GM21737 (cell line): ENCODE measurements at regions not wholly inside any gene's neighbourhood (a gene's known extent, or its start where the extent isn't known, plus 50 kb on each side); places are given as distances from the start of the nearest gene placed in this dataset.

Experiments used
- ATAC-seq: cut with Tn5 transposase; IDR thresholded peaks from one replicate; pipeline ENCODE4 v1.9.1; 2021; ENCODE audit warnings: mild to moderate bottlenecking, moderate library complexity; ENCODE audit not compliant: unreplicated experiment

GRCh38 chr18:45464619-45465018 lies 150.7 kb upstream of the SLC14A2 start:
- ATAC-seq = no peak

GRCh38 chr18:45467293-45467692 lies 148.0 kb upstream of the SLC14A2 start:
- no peak for ATAC-seq

- no peak for ATAC-seq
Measured at GRCh38 chr18:45467945-45468344, 147.3 kb upstream of the SLC14A2 start.

GRCh38 chr18:45478889-45479288 lies 136.4 kb upstream of the SLC14A2 start:
- no peak for ATAC-seq

- ATAC-seq = no peak
Measured at GRCh38 chr18:45480219-45481015, 134.9 kb upstream of the SLC14A2 start.

- no peak for ATAC-seq
Measured at GRCh38 chr18:45481821-45482220, 133.5 kb upstream of the SLC14A2 start.

DNA sequence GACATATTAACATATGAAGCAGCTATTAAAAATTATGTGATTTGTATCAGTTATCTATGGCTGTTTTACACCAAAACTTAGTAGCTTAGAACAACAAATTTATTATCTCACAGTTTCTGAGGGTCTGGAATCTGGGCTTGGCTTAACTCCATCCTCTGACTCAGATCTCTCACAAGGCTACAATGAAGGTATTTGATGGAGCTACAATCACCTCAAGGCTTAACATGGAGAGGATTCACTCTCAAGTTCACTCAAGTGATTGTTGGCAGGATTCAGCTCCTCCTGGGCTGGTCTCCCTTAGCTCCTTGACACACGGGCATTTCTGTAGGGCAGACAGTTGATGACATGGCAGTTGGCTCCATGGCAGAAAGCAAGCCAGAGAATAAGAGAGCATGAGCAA lies 133.0 kb upstream of the SLC14A2 start:
- no peak for ATAC-seq

DNA sequence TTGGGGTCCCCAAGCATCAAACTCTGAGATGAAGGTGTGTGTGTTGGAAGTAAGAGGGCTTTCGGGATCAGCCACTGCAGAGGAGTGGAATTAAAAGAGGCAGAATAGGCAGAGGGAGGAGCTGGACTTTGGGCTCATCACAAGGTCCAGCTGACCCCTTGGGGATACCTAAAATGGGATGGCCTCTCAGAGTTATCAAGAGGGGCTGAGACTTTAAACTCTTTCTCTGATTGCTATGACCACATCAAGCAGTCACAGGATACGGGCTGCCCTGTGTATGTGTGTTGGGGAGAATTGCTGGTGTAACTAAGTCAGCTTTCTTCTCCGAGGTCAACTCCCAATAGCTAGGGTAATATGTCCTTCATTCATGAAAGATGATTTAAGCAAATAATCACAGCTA lies 127.7 kb upstream of the SLC14A2 start:
- no peak for ATAC-seq

DNA sequence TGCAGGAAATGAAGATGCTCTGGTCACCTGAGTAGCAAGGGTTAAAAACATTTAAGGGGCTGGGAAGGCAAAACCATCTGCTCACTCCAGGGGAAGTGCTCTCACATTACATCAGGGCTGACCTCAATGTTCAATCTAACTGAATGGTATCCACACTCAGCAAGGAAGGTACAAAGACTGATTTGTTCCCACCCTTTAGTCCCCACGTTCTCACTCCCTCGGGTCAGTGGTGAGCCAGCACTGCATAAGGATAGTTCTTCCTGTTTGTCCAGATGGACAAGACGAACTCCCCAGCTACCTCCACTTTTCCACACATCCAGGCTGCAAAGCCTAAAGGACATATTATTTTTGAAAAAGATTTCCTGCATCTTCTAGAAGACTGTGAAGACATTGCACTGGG lies 126.6 kb upstream of the SLC14A2 start:
- no peak for ATAC-seq

GRCh38 chr18:45493830-45494229 lies 121.4 kb upstream of the SLC14A2 start:
- no peak for ATAC-seq

GRCh38 chr18:45494811-45495210 lies 120.5 kb upstream of the SLC14A2 start:
- ATAC-seq = no peak

DNA sequence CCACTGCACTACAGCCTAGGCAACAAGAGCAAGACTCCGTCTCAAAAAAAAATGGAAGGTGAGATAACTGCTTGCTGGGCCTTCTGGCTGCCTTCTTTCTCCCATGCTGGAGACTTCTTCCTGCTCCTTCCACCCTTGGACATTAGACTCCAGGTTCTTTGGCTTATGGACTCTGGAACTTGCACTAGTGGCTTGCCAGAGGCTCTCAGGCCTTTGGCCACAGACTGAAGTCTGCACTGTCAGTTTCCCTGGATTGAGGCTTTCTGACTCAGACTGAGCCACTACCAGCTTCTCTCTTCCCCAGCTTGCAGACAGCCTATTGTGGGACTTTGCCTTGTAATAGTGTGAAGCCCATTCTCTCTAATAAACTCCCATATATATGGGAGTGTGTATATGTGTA lies 118.5 kb upstream of the SLC14A2 start:
- no peak for ATAC-seq

DNA sequence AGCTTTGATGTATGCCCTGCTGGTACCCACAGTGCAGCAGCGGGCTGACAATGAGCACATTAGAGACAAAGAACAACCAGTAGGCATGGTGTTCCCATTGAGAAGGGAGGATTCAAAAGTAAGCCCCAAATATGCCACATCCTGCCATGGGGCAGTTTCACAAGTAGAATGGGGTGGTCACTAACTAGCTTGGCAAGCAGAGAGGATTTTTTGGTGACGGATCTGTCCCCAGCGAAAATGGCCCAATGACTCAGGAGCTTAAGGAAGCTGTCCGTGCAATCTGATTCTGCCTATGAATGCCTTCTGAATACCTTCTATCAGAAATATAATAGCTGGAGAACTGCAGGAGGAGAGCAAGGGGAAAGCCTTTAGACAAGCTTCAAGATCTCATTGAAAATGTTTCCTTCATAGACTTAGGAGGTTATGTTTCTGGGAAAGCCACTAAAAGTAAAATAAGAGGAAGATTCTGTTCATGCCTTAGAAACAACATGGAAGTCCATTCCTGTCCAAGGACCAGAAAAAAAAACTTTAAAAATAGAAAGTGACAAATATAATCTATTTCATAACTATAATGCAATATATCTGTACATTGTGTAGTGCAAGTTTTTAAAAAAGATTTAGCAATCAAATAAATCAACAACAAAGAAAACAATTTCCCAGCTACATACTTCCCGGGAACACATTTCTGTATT lies 117.5 kb upstream of the SLC14A2 start:
- ATAC-seq = no peak

GRCh38 chr18:45498287-45498658 lies 117.0 kb upstream of the SLC14A2 start:
- ATAC-seq = no peak

DNA sequence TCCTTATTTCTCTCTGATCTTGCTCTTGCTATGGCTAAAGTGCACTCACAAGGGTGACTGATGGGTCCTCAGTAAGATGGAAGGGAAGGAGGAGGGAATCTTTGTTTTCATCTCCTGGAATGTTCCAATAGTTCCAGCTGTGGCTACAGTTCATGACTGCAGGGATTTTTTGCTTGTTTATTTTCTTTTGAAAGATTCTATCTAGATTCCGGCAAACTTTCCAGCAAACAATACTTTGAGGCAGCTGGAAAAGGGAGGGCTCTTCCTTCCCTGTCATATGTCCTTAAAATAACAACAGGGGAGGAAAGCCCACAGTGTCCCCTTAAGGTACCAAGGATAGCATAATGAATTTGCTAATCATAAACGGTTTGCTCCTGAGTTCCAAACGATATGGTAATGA lies 111.3 kb upstream of the SLC14A2 start:
- no peak for ATAC-seq

DNA sequence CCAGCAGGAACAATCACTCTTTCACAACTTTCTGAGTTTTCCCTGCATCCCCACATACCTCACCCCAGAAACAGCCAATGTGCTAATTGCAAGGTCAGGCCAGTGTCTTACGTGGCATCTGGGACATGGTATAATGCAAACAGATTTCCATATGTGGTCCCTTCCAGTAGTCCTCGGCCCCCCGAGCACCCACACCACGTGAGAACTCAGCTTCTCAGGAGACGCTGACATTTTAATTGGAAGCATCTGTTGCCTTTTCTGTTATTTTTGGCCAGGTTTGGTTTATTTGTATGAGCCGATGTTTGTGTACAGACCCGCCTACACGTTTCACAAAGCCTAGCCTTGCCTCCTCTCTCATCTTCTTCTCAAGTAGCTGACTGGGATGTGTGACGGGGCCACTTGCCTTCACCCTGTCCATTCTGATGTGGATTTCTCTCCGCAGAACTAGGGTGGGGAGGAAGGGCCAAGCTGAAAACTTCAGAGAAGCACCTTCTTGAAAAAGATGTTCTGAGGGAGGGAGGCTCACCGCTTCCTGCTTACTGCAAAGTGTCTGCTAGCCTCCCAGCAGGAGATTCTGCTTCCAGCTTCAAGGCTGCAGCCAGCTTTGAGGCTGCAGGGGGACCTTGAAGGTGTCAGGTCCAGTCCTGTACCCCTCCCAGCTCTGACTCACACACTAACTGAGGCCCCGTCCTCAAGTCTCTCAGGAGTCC lies 109.6 kb upstream of the SLC14A2 start:
- ATAC-seq = no peak

DNA sequence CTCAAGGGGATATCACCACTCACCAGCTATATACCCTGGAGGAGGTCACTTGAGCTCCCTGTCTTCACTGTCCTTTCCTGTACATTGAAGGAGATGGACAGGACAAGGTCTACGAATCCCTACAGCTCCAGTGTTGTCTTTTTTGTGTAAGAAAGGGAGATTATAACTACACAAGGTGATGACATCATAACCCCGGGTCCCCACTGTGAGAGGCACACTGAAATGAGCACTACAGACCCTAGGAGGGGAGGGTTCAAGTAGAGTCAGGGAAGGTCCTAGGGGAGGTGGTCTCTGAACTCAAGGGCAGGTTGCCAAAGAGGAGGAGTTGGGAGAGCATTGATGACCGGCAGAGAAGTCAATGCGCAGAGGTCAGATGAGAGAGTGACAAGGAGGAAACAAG lies 108.3 kb upstream of the SLC14A2 start:
- ATAC-seq = no peak

DNA sequence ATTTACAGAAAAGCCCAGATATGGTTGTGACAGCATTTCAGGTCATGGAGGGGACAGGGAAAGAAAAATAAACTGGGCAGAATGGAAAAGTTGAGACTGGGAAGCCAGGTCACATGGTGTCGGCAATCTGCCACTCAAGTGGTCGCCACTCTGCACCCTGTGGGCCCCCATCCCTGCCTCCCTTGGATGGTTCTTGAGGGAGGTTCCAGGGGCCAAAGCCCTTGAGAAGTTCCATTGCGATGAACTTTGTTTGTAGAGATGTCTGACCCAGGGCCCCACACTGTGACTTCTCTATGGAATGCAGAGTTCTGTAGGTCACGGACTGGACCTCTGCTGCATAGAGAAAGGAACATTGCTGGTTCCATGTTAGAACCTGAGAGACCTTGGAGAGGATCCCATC lies 105.7 kb upstream of the SLC14A2 start:
- ATAC-seq = no peak

DNA sequence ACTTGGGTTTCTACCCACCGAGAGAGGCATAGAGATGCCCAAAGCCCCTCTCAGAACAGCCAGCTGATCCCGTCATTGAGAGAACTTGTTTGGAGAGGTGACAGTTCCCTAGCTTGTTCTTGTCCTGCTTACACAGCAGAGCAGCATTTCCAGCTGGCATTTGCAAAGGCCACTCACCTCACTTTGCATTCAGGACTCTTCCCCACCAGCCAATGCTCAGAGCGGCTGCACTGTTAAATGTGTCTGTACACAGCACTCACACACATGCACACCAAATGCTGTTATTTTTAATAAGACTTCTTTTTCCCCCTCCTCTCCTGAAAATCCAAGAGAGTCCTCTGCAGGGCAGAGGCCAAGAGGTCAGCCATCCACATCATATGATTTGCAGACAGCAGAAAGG lies 104.6 kb upstream of the SLC14A2 start:
- no peak for ATAC-seq

GRCh38 chr18:45512363-45512953 lies 102.8 kb upstream of the SLC14A2 start:
- no peak for ATAC-seq

GRCh38 chr18:45517181-45517741 lies 98.0 kb upstream of the SLC14A2 start:
- no peak for ATAC-seq
